HG03103 (cell line): ENCODE measurements at regions not wholly inside any gene's neighbourhood (a gene's known extent, or its start where the extent isn't known, plus 50 kb on each side); places are given as distances from the start of the nearest gene placed in this dataset.
"Not testable (repeated sequence)": the region's sequence is repeated elsewhere in the genome, so short reads cannot be mapped to it uniquely, and the experiment has no call there.

ENCODE experiments used
- ATAC-seq: cut with Tn5 transposase; IDR thresholded peaks from one replicate; pipeline ENCODE4 v1.9.1; 2021; ENCODE audit warnings: low read depth; ENCODE audit not compliant: unreplicated experiment

GRCh38 chr5:1655496-1656270 lies 131.9 kb upstream of the LPCAT1 start:
- no peak for ATAC-seq

GRCh38 chr5:1654786-1655495 lies 131.2 kb upstream of the LPCAT1 start:
- no peak for ATAC-seq

GRCh38 chr5:1653698-1654651 lies 130.2 kb upstream of the LPCAT1 start:
- ATAC-seq: not testable (repeated sequence)

GRCh38 chr5:1652873-1653697 lies 129.3 kb upstream of the LPCAT1 start:
- no peak for ATAC-seq

- ATAC-seq: no peak
Observed at GRCh38 chr5:1651971-1652872, 128.5 kb upstream of the LPCAT1 start.

GRCh38 chr5:1651250-1651649 lies 127.5 kb upstream of the LPCAT1 start:
- ATAC-seq: no peak

GRCh38 chr5:1649554-1649953 lies 125.8 kb upstream of the LPCAT1 start:
- ATAC-seq: no peak

- ATAC-seq: no peak
Observed at GRCh38 chr5:1648806-1649205, 125.0 kb upstream of the LPCAT1 start.

GRCh38 chr5:1647580-1647979 lies 123.8 kb upstream of the LPCAT1 start:
- ATAC-seq: no peak

- no peak for ATAC-seq
Observed at GRCh38 chr5:1644810-1645571, 121.2 kb upstream of the LPCAT1 start.

GRCh38 chr5:1644393-1644809 lies 120.6 kb upstream of the LPCAT1 start:
- ATAC-seq: not testable (repeated sequence)

- no peak for ATAC-seq
Observed at GRCh38 chr5:1643651-1644392, 120.1 kb upstream of the LPCAT1 start.

GRCh38 chr5:1642621-1643061 lies 118.9 kb upstream of the LPCAT1 start:
- ATAC-seq: no peak

- no peak for ATAC-seq
Observed at GRCh38 chr5:1642221-1642620, 118.5 kb upstream of the LPCAT1 start.

GRCh38 chr5:1641560-1642166 lies 117.9 kb upstream of the LPCAT1 start:
- ATAC-seq: peak; percentile 87

- no peak for ATAC-seq
Observed at GRCh38 chr5:1641041-1641440, 117.3 kb upstream of the LPCAT1 start.

- no peak for ATAC-seq
Observed at GRCh38 chr5:1640421-1640881, 116.7 kb upstream of the LPCAT1 start.
